Stimulated activated CD4-positive, alpha-beta T cell treated with anti-CD3 and anti-CD28 coated beads, Interleukin-12 subunit alpha, Interleukin-12 subunit beta, amount 100 ng/mL, for 24 hours (primary cell): ENCODE measurements at regions not wholly inside any gene's neighbourhood (a gene's known extent, or its start where the extent isn't known, plus 50 kb on each side); places are given as distances from the start of the nearest gene placed in this dataset.
"Not testable (repeated sequence)": the region's sequence is repeated elsewhere in the genome, so short reads cannot be mapped to it uniquely, and the experiment has no call there.

Experiments
- DNase-seq, 2 experiments: peaks; one replicate each; pipeline ENCODE4 v3.0.0-alpha.2; 2020; ENCODE audit warnings: low read depth in 2 of 2

GRCh38 chr11:134978388-134979088 lies 566.5 kb upstream of the B3GAT1 start:
- no peak for DNase-seq

GRCh38 chr11:134976551-134976950 lies 564.5 kb upstream of the B3GAT1 start:
- DNase-seq, result no peak

GRCh38 chr11:134975866-134976376 lies 563.9 kb upstream of the B3GAT1 start:
- DNase-seq, result no peak

GRCh38 chr11:134973801-134974200 lies 561.8 kb upstream of the B3GAT1 start:
- DNase-seq, result no peak

- DNase-seq, result no peak
Measured at GRCh38 chr11:134971381-134971780, 559.3 kb upstream of the B3GAT1 start.

GRCh38 chr11:134967746-134968145 lies 555.7 kb upstream of the B3GAT1 start:
- DNase-seq, result no peak

GRCh38 chr11:134961386-134961785 lies 549.3 kb upstream of the B3GAT1 start:
- not testable (repeated sequence) for DNase-seq

GRCh38 chr11:134958870-134959269 lies 546.8 kb upstream of the B3GAT1 start:
- no peak for DNase-seq

- DNase-seq, result no peak
Measured at GRCh38 chr11:134958336-134958640, 546.2 kb upstream of the B3GAT1 start.

GRCh38 chr11:134957540-134958335 lies 545.7 kb upstream of the B3GAT1 start:
- no peak for DNase-seq

GRCh38 chr11:134956450-134957210 lies 544.6 kb upstream of the B3GAT1 start:
- no peak for DNase-seq

GRCh38 chr11:134955970-134956369 lies 543.9 kb upstream of the B3GAT1 start:
- not testable (repeated sequence) for DNase-seq

- no peak for DNase-seq
Measured at GRCh38 chr11:134955281-134955680, 543.2 kb upstream of the B3GAT1 start.

GRCh38 chr11:134954456-134954855 lies 542.4 kb upstream of the B3GAT1 start:
- not testable (repeated sequence) for DNase-seq

- not testable (repeated sequence) for DNase-seq
Measured at GRCh38 chr11:134953417-134953970, 541.5 kb upstream of the B3GAT1 start.

GRCh38 chr11:134951305-134951700 lies 539.3 kb upstream of the B3GAT1 start:
- no peak for DNase-seq

GRCh38 chr11:134950692-134951304 lies 538.8 kb upstream of the B3GAT1 start:
- no peak for DNase-seq

- DNase-seq, result no peak
Measured at GRCh38 chr11:134949121-134950090, 537.4 kb upstream of the B3GAT1 start.

- DNase-seq, result no peak
Measured at GRCh38 chr11:134947556-134947955, 535.5 kb upstream of the B3GAT1 start.

- DNase-seq, result no peak
Measured at GRCh38 chr11:134945993-134946392, 534.0 kb upstream of the B3GAT1 start.
